ENCODE measurements at regions not wholly inside any gene's neighbourhood (a gene's known extent, or its start where the extent isn't known, plus 50 kb on each side); places are given as distances from the start of the nearest gene placed in this dataset.

DNA sequence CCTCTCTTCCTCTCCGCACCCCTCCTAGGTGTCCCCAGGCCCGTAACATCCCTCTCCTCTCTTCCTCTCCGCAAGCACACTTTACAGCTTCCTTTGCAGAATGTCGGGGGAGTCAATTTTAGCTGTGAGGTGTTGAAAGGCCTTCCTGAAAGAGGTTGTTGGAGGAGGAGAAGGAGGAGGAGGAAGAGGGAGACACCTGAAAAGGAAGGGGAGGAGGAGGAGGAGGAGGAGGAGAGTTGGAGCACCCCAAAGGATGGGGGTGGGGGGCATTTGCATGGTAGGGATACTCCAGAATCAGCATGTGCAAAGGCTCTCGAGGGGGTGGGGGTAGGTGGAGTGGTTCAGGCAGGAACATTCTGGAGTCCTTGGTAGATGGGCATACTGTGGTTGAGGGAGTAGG is 1045.1 kb downstream of the TBC1D22A start:
- Histone ChIP-seq H3F3A (ENCODE audit: insufficient read depth) (no peaks in the 10 kb centered on the region), H3K27me3 (replicated peaks; ENCODE audit: insufficient read depth) (no peaks in the 10 kb centered on the region), H3K27ac (no peak overlapping the region), H3K4me2 (ENCODE audit: unreplicated experiment) (no peak overlapping the region), H3K4me1 (ENCODE audit: insufficient read depth) (no peaks in the 10 kb centered on the region), H3K9me3 (ENCODE audit: low read depth) (no peaks in the 10 kb centered on the region), H3K9me2 (ENCODE audit: insufficient read depth) (no peaks in the 10 kb centered on the region), H4K20me1 (ENCODE audit: insufficient read depth) (no peaks in the 10 kb centered on the region), H3K4me3 (no peak overlapping the region), H3K9ac (no peak overlapping the region), H3K36me3 (ENCODE audit: low read depth) (no peaks in the 10 kb centered on the region), H2AFZ (no peak overlapping the region), H3K79me2 (ENCODE audit: insufficient read depth) (no peaks in the 10 kb centered on the region)
- no peak for TF ChIP-seq EZH2phosphoT487 (IDR thresholded peaks at IDR 0.05; ENCODE audit: insufficient read depth, low read depth)
- no peak for TF ChIP-seq EZH2 (IDR thresholded peaks at IDR 0.05; ENCODE audit: insufficient read depth, poor library complexity, severe bottlenecking)
- 45 to 58% methylated on average over 4 to 5 of the region's 5 CpGs for WGBS, 2 experiments (ENCODE audit: low coverage in 1 of 2, low lambda C conversion rate in 2 of 2, missing lambda C conversion rate in 2 of 2)
- no peak for DNase-seq
- in situ Hi-C loops (cut with MboI) = no loop called here

DNA sequence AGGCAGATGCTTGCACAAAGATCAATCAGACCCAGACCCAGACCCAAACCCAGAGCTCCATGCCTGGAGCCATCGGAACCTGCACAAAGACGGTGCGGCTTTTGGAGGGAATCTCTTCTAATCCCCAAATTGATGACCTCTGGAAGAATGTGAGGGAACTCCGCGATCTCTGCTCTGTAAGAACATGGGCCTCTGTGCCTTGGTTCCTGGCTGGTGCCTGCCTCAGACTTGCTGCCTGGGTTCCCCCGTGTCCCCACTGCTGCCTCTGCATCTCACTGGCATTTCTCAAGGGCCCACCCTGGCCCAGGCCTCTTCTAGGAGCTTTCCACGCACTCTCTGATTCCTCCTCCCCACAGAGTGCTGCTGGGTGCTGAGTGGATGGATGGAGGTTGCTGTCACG is 1044.4 kb downstream of the TBC1D22A start:
- Histone ChIP-seq H3K79me2 (ENCODE audit: insufficient read depth) (no peaks in the 10 kb centered on the region), H3K4me2 (ENCODE audit: unreplicated experiment) (no peak overlapping the region), H2AFZ (no peak overlapping the region), H3K4me3 (no peak overlapping the region), H3F3A (ENCODE audit: insufficient read depth) (no peaks in the 10 kb centered on the region), H3K9me3 (ENCODE audit: low read depth) (no peaks in the 10 kb centered on the region), H3K27ac (no peak overlapping the region), H3K9me2 (ENCODE audit: insufficient read depth) (no peaks in the 10 kb centered on the region), H3K4me1 (ENCODE audit: insufficient read depth) (no peaks in the 10 kb centered on the region), H3K27me3 (replicated peaks; ENCODE audit: insufficient read depth) (no peaks in the 10 kb centered on the region), H4K20me1 (ENCODE audit: insufficient read depth) (no peaks in the 10 kb centered on the region), H3K9ac (no peak overlapping the region), H3K36me3 (ENCODE audit: low read depth) (no peaks in the 10 kb centered on the region)
- TF ChIP-seq EZH2 (IDR thresholded peaks at IDR 0.05; ENCODE audit: insufficient read depth, poor library complexity, severe bottlenecking) (no peak), EZH2phosphoT487 (IDR thresholded peaks at IDR 0.05; ENCODE audit: insufficient read depth, low read depth) (no peak)
- DNase-seq = no peak
- in situ Hi-C loops (cut with MboI) = no loop called here
- WGBS, 2 experiments (ENCODE audit: low coverage in 1 of 2, low lambda C conversion rate in 2 of 2, missing lambda C conversion rate in 2 of 2) = 60 to 65% methylated on average over 7 to 8 of the region's 8 CpGs

DNA sequence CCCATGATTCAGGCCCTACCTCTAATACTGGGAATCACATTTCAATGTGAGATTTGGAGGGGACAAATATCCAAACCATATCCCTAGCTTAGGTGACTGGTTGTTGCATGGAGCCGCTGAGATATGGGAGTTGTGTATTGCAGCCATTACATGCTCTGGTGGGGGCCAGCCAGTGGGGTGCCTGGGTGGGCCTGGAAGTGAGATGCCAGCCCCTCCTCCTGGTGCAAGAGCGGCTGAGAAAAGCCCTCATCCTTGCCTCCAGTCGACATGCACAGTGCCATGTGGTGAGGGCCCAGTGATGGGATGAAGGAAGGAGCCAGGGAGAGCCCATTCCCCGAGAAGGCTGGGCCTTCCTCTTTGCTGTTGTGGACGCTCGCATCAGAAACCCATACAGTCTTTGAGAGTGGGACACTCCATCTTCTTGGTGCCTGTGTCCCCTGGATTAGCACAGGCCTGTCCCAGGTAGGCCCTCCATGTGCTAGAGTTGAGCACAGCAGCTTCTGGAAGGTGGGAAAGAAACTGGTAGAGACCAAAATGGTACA is 1043.0 kb downstream of the TBC1D22A start:
- 30 to 51% methylated on average over 6 of the region's 6 CpGs for WGBS, 2 experiments (ENCODE audit: low coverage in 1 of 2, low lambda C conversion rate in 2 of 2, missing lambda C conversion rate in 2 of 2)
- Histone ChIP-seq H3K36me3 (ENCODE audit: low read depth) (no peaks in the 10 kb centered on the region), H3K4me3 (no peak overlapping the region), H3K4me1 (ENCODE audit: insufficient read depth) (no peaks in the 10 kb centered on the region), H3K9me2 (ENCODE audit: insufficient read depth) (no peaks in the 10 kb centered on the region), H2AFZ (no peak overlapping the region), H4K20me1 (ENCODE audit: insufficient read depth) (no peaks in the 10 kb centered on the region), H3K9ac (no peak overlapping the region), H3K79me2 (ENCODE audit: insufficient read depth) (no peaks in the 10 kb centered on the region), H3K27me3 (replicated peaks; ENCODE audit: insufficient read depth) (no peaks in the 10 kb centered on the region), H3K27ac (no peak overlapping the region), H3K9me3 (ENCODE audit: low read depth) (no peaks in the 10 kb centered on the region), H3K4me2 (ENCODE audit: unreplicated experiment) (no peak overlapping the region), H3F3A (ENCODE audit: insufficient read depth) (no peaks in the 10 kb centered on the region)
- no peak for DNase-seq
- no peak for TF ChIP-seq EZH2phosphoT487 (IDR thresholded peaks at IDR 0.05; ENCODE audit: insufficient read depth, low read depth)
- TF ChIP-seq EZH2 (IDR thresholded peaks at IDR 0.05; ENCODE audit: insufficient read depth, poor library complexity, severe bottlenecking) = no peak
- in situ Hi-C loops (cut with MboI) = no loop called here

DNA sequence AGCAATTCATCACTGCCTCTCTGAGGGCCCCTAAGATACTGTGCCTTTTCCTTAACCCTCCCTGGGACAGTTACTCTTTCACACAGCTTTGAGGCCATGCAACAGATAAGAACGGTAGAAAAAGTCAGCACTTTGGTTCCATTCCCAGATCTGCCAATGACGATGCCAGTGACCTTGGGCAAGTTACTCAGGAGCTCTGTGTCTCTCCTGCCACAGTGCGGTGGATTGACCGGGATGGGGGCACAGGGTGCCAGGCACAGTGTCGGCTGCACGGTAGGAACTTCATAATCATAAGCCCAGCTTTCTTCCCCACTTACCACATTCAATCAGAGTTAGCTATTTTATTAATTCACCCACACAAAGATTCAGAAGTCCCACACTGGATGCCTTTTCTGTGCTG is 1041.8 kb downstream of the TBC1D22A start:
- no peaks in the 10 kb centered on the region for H3K9me3 ChIP-seq (ENCODE audit: low read depth)
- no peak overlapping the region for H3K9ac ChIP-seq
- no peaks in the 10 kb centered on the region for H3F3A ChIP-seq (ENCODE audit: insufficient read depth)
- no peak overlapping the region for H3K27ac ChIP-seq
- in situ Hi-C loops (cut with MboI) = no loop called here
- no peaks in the 10 kb centered on the region for H4K20me1 ChIP-seq (ENCODE audit: insufficient read depth)
- 64 to 67% methylated on average over 6 of the region's 6 CpGs for WGBS, 2 experiments (ENCODE audit: low coverage in 1 of 2, low lambda C conversion rate in 2 of 2, missing lambda C conversion rate in 2 of 2)
- no peak for DNase-seq
- no peaks in the 10 kb centered on the region for H3K79me2 ChIP-seq (ENCODE audit: insufficient read depth)
- no peak overlapping the region for H2AFZ ChIP-seq
- H3K27me3 ChIP-seq (replicated peaks; ENCODE audit: insufficient read depth) = no peaks in the 10 kb centered on the region
- H3K9me2 ChIP-seq (ENCODE audit: insufficient read depth) = no peaks in the 10 kb centered on the region
- no peaks in the 10 kb centered on the region for H3K4me1 ChIP-seq (ENCODE audit: insufficient read depth)
- no peak overlapping the region for H3K4me2 ChIP-seq (ENCODE audit: unreplicated experiment)
- TF ChIP-seq EZH2phosphoT487 (IDR thresholded peaks at IDR 0.05; ENCODE audit: insufficient read depth, low read depth) = no peak
- TF ChIP-seq EZH2 (IDR thresholded peaks at IDR 0.05; ENCODE audit: insufficient read depth, poor library complexity, severe bottlenecking) = no peak
- H3K4me3 ChIP-seq = no peak overlapping the region
- no peaks in the 10 kb centered on the region for H3K36me3 ChIP-seq (ENCODE audit: low read depth)

DNA sequence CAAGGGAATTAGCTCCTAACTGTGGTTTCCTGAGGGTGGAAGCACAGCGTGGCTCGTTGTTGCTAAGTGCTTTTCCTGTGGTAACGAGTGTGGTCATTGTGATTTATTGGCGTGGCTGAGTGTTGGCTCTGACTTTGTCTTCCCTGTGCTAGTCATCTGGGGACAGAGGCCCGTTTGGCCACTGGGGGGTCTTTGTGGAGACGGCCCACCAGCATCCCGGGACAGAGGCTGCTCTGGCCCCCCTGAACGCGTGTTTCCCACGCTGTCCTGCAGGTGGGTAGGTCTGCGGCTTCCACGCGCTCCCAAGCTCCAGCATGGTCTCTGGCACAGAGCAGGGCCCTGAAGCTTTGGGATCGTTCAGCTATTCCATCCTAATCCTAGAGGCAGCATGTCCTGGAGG is 1040.0 kb downstream of the TBC1D22A start:
- Histone ChIP-seq H3K9ac (no peak overlapping the region), H2AFZ (no peak overlapping the region), H3K36me3 (ENCODE audit: low read depth) (no peaks in the 10 kb centered on the region), H3F3A (ENCODE audit: insufficient read depth) (no peaks in the 10 kb centered on the region), H3K27me3 (replicated peaks; ENCODE audit: insufficient read depth) (no peaks in the 10 kb centered on the region), H3K79me2 (ENCODE audit: insufficient read depth) (no peaks in the 10 kb centered on the region), H3K4me3 (no peak overlapping the region), H4K20me1 (ENCODE audit: insufficient read depth) (no peaks in the 10 kb centered on the region), H3K9me3 (ENCODE audit: low read depth) (no peaks in the 10 kb centered on the region), H3K4me2 (ENCODE audit: unreplicated experiment) (no peak overlapping the region), H3K4me1 (ENCODE audit: insufficient read depth) (no peaks in the 10 kb centered on the region), H3K27ac (no peak overlapping the region), H3K9me2 (ENCODE audit: insufficient read depth) (no peaks in the 10 kb centered on the region)
- WGBS, 2 experiments (ENCODE audit: low coverage in 1 of 2, low lambda C conversion rate in 2 of 2, missing lambda C conversion rate in 2 of 2) = 37 to 39% methylated on average over 14 of the region's 14 CpGs
- in situ Hi-C loops (cut with MboI) = no loop called here
- TF ChIP-seq EZH2 (IDR thresholded peaks at IDR 0.05; ENCODE audit: insufficient read depth, poor library complexity, severe bottlenecking) (no peak), EZH2phosphoT487 (IDR thresholded peaks at IDR 0.05; ENCODE audit: insufficient read depth, low read depth) (no peak)
- DNase-seq = no peak
